HAP-1 (cell line): ENCODE measurements at regions not wholly inside any gene's neighbourhood (a gene's known extent, or its start where the extent isn't known, plus 50 kb on each side); places are given as distances from the start of the nearest gene placed in this dataset.

ENCODE experiments used
- DNase-seq, 2 experiments: peaks; one replicate each; pipeline ENCODE4 v3.0.0-alpha.2; 2016 to 2020; ENCODE audit warnings: low spot score in 2 of 2
- H3K27me3 ChIP-seq: fragments of 250-450 bp; sonication (Bioruptor Pico); 2 replicates; pipeline ENCODE4 v1.5.1; 2020; ENCODE audit warnings: low read depth, mild to moderate bottlenecking, moderate library complexity
- H3K36me3 ChIP-seq: fragments of 250-450 bp; sonication (Bioruptor Pico); replicated peaks from 2 replicates; pipeline ENCODE4 v1.5.1; 2020; ENCODE audit warnings: mild to moderate bottlenecking
- H3K4me1 ChIP-seq: fragments of 250-450 bp; sonication (Bioruptor Pico); 2 replicates; pipeline ENCODE4 v1.5.1; 2020; ENCODE audit warnings: mild to moderate bottlenecking
- H3K4me3 ChIP-seq: fragments of 250-450 bp; sonication (Bioruptor Pico); 2 replicates; pipeline ENCODE4 v1.5.1; 2020; ENCODE audit warnings: mild to moderate bottlenecking, moderate library complexity
- H3K9me3 ChIP-seq: fragments of 250-450 bp; sonication (Bioruptor Pico); 2 replicates; pipeline ENCODE4 v1.5.1; 2020; ENCODE audit warnings: mild to moderate bottlenecking, moderate library complexity
- in situ Hi-C: fragments of 300-500 bp; cut with MboI; formaldehyde crosslinking; loops from 3 replicates; pipeline ENCODE4 v1.14.3; 2020; ENCODE audit warnings: low sequenced_read_pairs, inconsistent platforms, mixed read lengths

GRCh38 chr2:147389218-147389617, 455.6 kb upstream of the ACVR2A start:
- H3K4me3 ChIP-seq, result no peak overlapping the region
- no peak for DNase-seq
- H3K4me1 ChIP-seq, result peaks cover 26% of the 10 kb centered on the region
- in situ Hi-C loops, result no loop called here
- H3K36me3 ChIP-seq, result no peaks in the 10 kb centered on the region
- H3K27me3 ChIP-seq, result no peaks in the 10 kb centered on the region
- H3K9me3 ChIP-seq, result no peaks in the 10 kb centered on the region

- Histone ChIP-seq H3K9me3 (no peaks in the 10 kb centered on the region), H3K27me3 (no peaks in the 10 kb centered on the region), H3K4me1 (peaks cover 18% of the 10 kb centered on the region), H3K36me3 (no peaks in the 10 kb centered on the region), H3K4me3 (no peak overlapping the region)
- no peak for DNase-seq
- in situ Hi-C loops, result no loop called here
These were observed 456.6 kb upstream of the ACVR2A start for GRCh38 chr2:147388217-147388616.

GRCh38 chr2:147386284-147386683, 458.5 kb upstream of the ACVR2A start:
- Histone ChIP-seq H3K4me3 (no peak overlapping the region), H3K36me3 (no peaks in the 10 kb centered on the region), H3K9me3 (no peaks in the 10 kb centered on the region), H3K27me3 (no peaks in the 10 kb centered on the region), H3K4me1 (peaks cover 6% of the 10 kb centered on the region)
- DNase-seq, result no peak
- in situ Hi-C loops, result no loop called here

GRCh38 chr2:147385600-147385999, 459.2 kb upstream of the ACVR2A start:
- no peaks in the 10 kb centered on the region for H3K36me3 ChIP-seq
- no peak overlapping the region for H3K4me3 ChIP-seq
- H3K9me3 ChIP-seq, result no peaks in the 10 kb centered on the region
- in situ Hi-C loops, result no loop called here
- H3K4me1 ChIP-seq, result peaks cover 2% of the 10 kb centered on the region; the same call in 1 of the 2 replicates
- DNase-seq, result no peak
- no peaks in the 10 kb centered on the region for H3K27me3 ChIP-seq

- Histone ChIP-seq H3K36me3 (no peaks in the 10 kb centered on the region), H3K27me3 (no peaks in the 10 kb centered on the region), H3K4me1 (peaks cover 2% of the 10 kb centered on the region; the same call in 1 of the 2 replicates), H3K9me3 (no peaks in the 10 kb centered on the region), H3K4me3 (no peak overlapping the region)
- no peak for DNase-seq
- in situ Hi-C loops, result no loop called here
These were observed 460.2 kb upstream of the ACVR2A start for GRCh38 chr2:147384659-147385058.

- Histone ChIP-seq H3K9me3 (no peaks in the 10 kb centered on the region), H3K4me1 (peaks cover 2% of the 10 kb centered on the region; the same call in 1 of the 2 replicates), H3K4me3 (no peak overlapping the region), H3K27me3 (no peaks in the 10 kb centered on the region), H3K36me3 (no peaks in the 10 kb centered on the region)
- DNase-seq, result no peak
- in situ Hi-C loops, result no loop called here
These were observed 462.4 kb upstream of the ACVR2A start for GRCh38 chr2:147382322-147382948.

- no peaks in the 10 kb centered on the region for H3K9me3 ChIP-seq
- peaks cover 19% of the 10 kb centered on the region for H3K4me1 ChIP-seq
- no peaks in the 10 kb centered on the region for H3K36me3 ChIP-seq
- no peak overlapping the region for H3K4me3 ChIP-seq
- no peak for DNase-seq
- in situ Hi-C loops, result no loop called here
- H3K27me3 ChIP-seq, result no peaks in the 10 kb centered on the region
These were observed 466.4 kb upstream of the ACVR2A start for GRCh38 chr2:147378403-147378802.

GRCh38 chr2:147375073-147375472, 469.8 kb upstream of the ACVR2A start:
- Histone ChIP-seq H3K27me3 (no peaks in the 10 kb centered on the region), H3K4me3 (no peak overlapping the region), H3K36me3 (no peaks in the 10 kb centered on the region), H3K9me3 (no peaks in the 10 kb centered on the region), H3K4me1 (peaks cover 30% of the 10 kb centered on the region)
- in situ Hi-C loops, result no loop called here
- no peak for DNase-seq

- in situ Hi-C loops, result no loop called here
- H3K4me1 ChIP-seq, result peaks cover 30% of the 10 kb centered on the region
- DNase-seq, result peak; percentile 65 to 98
- H3K27me3 ChIP-seq, result no peaks in the 10 kb centered on the region
- no peaks in the 10 kb centered on the region for H3K9me3 ChIP-seq
- H3K4me3 ChIP-seq, result no peak overlapping the region
- no peaks in the 10 kb centered on the region for H3K36me3 ChIP-seq
These were observed 470.4 kb upstream of the ACVR2A start for GRCh38 chr2:147374423-147374811.

- Histone ChIP-seq H3K9me3 (no peaks in the 10 kb centered on the region), H3K36me3 (no peaks in the 10 kb centered on the region), H3K27me3 (no peaks in the 10 kb centered on the region), H3K4me1 (peaks cover 30% of the 10 kb centered on the region), H3K4me3 (no peak overlapping the region)
- in situ Hi-C loops, result no loop called here
- DNase-seq, result peak in 1 of 2 experiments; percentile 53
These were observed 470.9 kb upstream of the ACVR2A start for GRCh38 chr2:147373800-147374422.

- no peak for DNase-seq
- H3K36me3 ChIP-seq, result 0 out of 2 replicates have a peak, but pooled peaks cover 4% of the 10 kb centered on the region
- in situ Hi-C loops, result no loop called here
- no peak overlapping the region for H3K4me3 ChIP-seq
- H3K27me3 ChIP-seq, result no peaks in the 10 kb centered on the region
- no peaks in the 10 kb centered on the region for H3K9me3 ChIP-seq
- H3K4me1 ChIP-seq, result peaks cover 32% of the 10 kb centered on the region
These were observed 476.5 kb upstream of the ACVR2A start for GRCh38 chr2:147368306-147368705.

GRCh38 chr2:147366279-147366678, 478.6 kb upstream of the ACVR2A start:
- in situ Hi-C loops, result no loop called here
- Histone ChIP-seq H3K9me3 (no peaks in the 10 kb centered on the region), H3K4me1 (peaks cover 20% of the 10 kb centered on the region), H3K36me3 (0 out of 2 replicates have a peak, but pooled peaks cover 4% of the 10 kb centered on the region), H3K4me3 (no peak overlapping the region), H3K27me3 (no peaks in the 10 kb centered on the region)
- no peak for DNase-seq

GRCh38 chr2:147365622-147366021, 479.2 kb upstream of the ACVR2A start:
- peak; percentile 81 to 93 for DNase-seq
- in situ Hi-C loops, result no loop called here
- Histone ChIP-seq H3K36me3 (0 out of 2 replicates have a peak, but pooled peaks cover 4% of the 10 kb centered on the region), H3K4me3 (no peak overlapping the region), H3K9me3 (no peaks in the 10 kb centered on the region), H3K4me1 (peaks cover 20% of the 10 kb centered on the region), H3K27me3 (no peaks in the 10 kb centered on the region)

- in situ Hi-C loops, result no loop called here
These were observed 480.2 kb upstream of the ACVR2A start for GRCh38 chr2:147364597-147364996.

More at GRCh38 chr2:147364597-147364996, 480.2 kb upstream of the ACVR2A start:
- Histone ChIP-seq H3K36me3 (0 out of 2 replicates have a peak, but pooled peaks cover 4% of the 10 kb centered on the region), H3K4me1 (peaks cover 20% of the 10 kb centered on the region), H3K4me3 (no peak overlapping the region), H3K27me3 (no peaks in the 10 kb centered on the region), H3K9me3 (no peaks in the 10 kb centered on the region)
- no peak for DNase-seq
